ENCODE measurements at regions not wholly inside any gene's neighbourhood (a gene's known extent, or its start where the extent isn't known, plus 50 kb on each side); places are given as distances from the start of the nearest gene placed in this dataset.

- H3K4me3 ChIP-seq (replicated peaks in 1 of 3; ENCODE audit: insufficient read depth in 1 of 3, low read depth in 1 of 3, low read length in 3 of 3) = no peak overlapping the region
- H3K27ac ChIP-seq (ENCODE audit: insufficient read depth, low read depth, low read length) = no peak overlapping the region
- intact Hi-C loops (cut with micrococcal nuclease) = no loop called here
- no peaks in the 10 kb centered on the region for H3K4me1 ChIP-seq (ENCODE audit: control insufficient read depth, extremely low read depth, insufficient read depth, low read length)
- FAIRE-seq (no peak), DNase-seq (ENCODE audit: low read depth, low spot score) (no peak)
- H2AFZ ChIP-seq (ENCODE audit: low read depth, low read length) = no peak overlapping the region
- H3K79me2 ChIP-seq (ENCODE audit: control insufficient read depth, insufficient read depth, low read length) = no peaks in the 10 kb centered on the region
- H3K4me2 ChIP-seq (ENCODE audit: insufficient read depth, low read length) = no peak overlapping the region
- ChIA-PET CTCF (no interaction called here), POLR2A (no interaction called here)
- BruUV-seq (replicated peaks) = no TSS peak
- H3K9ac ChIP-seq (replicated peaks; ENCODE audit: extremely low read depth, insufficient read depth, low read length) = no peak overlapping the region
- no peaks in the 10 kb centered on the region for H3K36me3 ChIP-seq (ENCODE audit: control insufficient read depth in 2 of 2, extremely low read depth in 1 of 2, insufficient read depth in 2 of 2, low read length in 2 of 2)
- H3K9me3 ChIP-seq (replicated peaks; ENCODE audit: control insufficient read depth, insufficient read depth, low read length) = no peaks in the 10 kb centered on the region
- TF ChIP-seq POLR2AphosphoS5 (IDR thresholded peaks at IDR 0.05; ENCODE audit: insufficient read depth, low read depth, low read length) (no peak), FOS (IDR thresholded peaks at IDR 0.05; ENCODE audit: borderline replicate concordance, insufficient read depth, low read length) (no peak), JUN (IDR thresholded peaks at IDR 0.05; ENCODE audit: borderline replicate concordance, insufficient read depth, insufficient read length, low read depth) (no peak), CTCF (IDR thresholded peaks at IDR 0.05; ENCODE audit: extremely low read depth in 1 of 2, insufficient read depth in 1 of 2, low read depth in 1 of 2, low read length in 2 of 2) (no peak), POLR2A (IDR thresholded peaks at IDR 0.05; ENCODE audit: low read depth, low read length) (no peak), EZH2 (IDR thresholded peaks at IDR 0.05; ENCODE audit: borderline replicate concordance, low read depth, low read length, severe bottlenecking) (no peak), GATA2 (IDR thresholded peaks at IDR 0.05; ENCODE audit: insufficient read depth, insufficient read length, low read depth, low read length) (no peak), MAX (IDR thresholded peaks at IDR 0.05; ENCODE audit: insufficient read depth, insufficient read length) (no peak), MYC (IDR thresholded peaks at IDR 0.05; ENCODE audit: low read depth, low read length) (no peak)
- dilution Hi-C loops (cut with MboI; ENCODE audit: extremely low pct_ligation_motif_present, low sequenced_read_pairs) = no loop called here
- H3K27me3 ChIP-seq (ENCODE audit: control insufficient read depth in 2 of 2, insufficient read depth in 2 of 2, low read length in 2 of 2) = no peaks in the 10 kb centered on the region
- H3K9me1 ChIP-seq (replicated peaks; ENCODE audit: control insufficient read depth, extremely low read depth, insufficient read depth, low read length) = no peaks in the 10 kb centered on the region
- no peaks in the 10 kb centered on the region for H4K20me1 ChIP-seq (replicated peaks; ENCODE audit: control insufficient read depth, extremely low read depth, insufficient read depth, low read length)
Measured at GRCh38 chr11:41786087-41786486, 326.6 kb upstream of the LRRC4C start.

Measured in endothelial cell of umbilical vein (primary cell).